Renal cortical epithelial cell (primary cell): ENCODE measurements at regions not wholly inside any gene's neighbourhood (a gene's known extent, or its start where the extent isn't known, plus 50 kb on each side); places are given as distances from the start of the nearest gene placed in this dataset.
"Not testable (repeated sequence)": the region's sequence is repeated elsewhere in the genome, so short reads cannot be mapped to it uniquely, and the experiment has no call there.

Experiments used
- DNase-seq: peaks from one replicate; pipeline ENCODE4 v3.0.0-alpha.2; 2011; ENCODE audit warnings: low read depth

- DNase-seq: not testable (repeated sequence)
Measured at GRCh38 chr3:32042867-32043266, 61.3 kb downstream of the ZNF860 start.

DNA sequence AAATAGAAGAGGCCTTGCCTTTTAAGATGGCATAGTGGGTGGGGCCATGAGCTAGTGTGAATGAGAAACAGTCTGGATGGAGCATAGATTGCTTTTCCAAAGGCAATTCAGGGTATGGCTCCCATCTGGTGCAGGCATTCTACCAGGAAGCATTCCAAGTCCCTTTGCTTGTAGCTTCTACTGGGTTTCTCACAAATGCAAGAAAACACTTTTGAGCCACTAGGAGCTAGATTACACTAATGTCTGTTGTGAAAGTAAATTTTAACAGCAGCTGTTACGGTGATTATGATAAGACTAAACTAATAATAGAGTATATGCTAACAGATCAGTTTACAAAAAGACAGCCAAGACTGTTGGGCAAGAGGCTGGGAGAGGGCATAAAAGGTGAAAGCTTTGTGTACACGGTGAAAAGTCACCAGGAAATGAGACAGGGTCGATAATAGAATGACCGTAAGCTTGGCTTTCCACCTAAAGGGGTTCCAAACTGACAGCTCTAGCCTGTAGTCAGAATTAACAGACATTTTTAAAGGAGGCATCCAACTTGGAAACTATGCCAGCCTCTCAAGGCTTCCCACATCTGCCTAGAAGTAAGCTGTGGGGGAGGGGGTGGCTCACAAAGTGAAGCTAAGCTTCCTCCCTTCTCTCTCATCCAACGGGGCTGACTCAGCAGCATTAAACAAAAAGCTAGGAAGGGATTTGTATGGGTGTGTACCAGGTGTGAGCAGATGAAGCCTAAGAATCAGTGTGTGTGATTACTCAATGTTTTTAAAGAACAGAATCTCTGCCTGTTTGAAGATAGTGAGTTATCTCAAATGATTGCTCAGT, 61.1 kb upstream of the GPD1L start:
- peak; percentile 36 for DNase-seq

DNA sequence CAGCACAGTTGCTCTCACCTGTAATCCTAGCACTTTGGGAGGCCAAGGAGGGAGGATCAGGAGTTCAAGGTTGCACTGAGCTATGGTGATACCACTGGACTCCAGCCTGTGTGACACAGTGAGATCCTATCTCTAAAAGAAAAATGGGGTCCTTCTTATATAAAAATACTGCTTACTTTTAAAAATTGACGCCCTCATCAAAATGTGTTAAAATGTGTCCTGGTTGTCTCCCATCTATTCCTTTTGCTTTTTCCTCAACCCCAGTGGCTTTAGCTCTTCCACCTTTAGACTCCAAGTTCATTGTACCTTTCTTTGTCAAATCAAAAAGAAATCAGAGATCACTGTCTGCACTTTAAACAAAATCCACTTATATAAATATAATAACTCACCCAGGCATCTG, 60.3 kb upstream of the GPD1L start:
- DNase-seq: no peak

- DNase-seq: no peak
Measured at GRCh38 chr3:32048487-32049182, 57.8 kb upstream of the GPD1L start.

DNA sequence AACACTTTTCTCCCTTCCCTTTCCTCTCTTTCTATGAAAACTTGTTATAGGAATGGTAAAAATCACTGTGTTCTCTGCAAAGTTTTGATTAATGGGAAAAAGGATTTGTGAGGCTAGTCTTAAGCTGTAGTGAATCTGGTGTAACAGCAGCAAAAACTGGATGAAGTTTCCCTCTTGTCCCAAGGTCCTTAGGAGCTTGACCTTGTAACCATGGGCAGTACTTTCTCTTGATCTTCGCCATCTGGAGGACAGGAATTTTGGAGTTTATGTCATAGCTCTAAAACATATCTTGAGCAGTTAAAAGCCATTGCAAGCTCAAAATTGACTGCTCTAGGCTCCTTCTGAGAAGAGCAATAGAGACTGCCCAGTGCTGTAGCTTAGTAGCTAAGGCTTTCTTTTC, 56.5 kb upstream of the GPD1L start:
- DNase-seq: no peak

- DNase-seq: not testable (repeated sequence)
Measured at GRCh38 chr3:32052230-32052629, 54.2 kb upstream of the GPD1L start.

GRCh38 chr3:32052851-32053250, 53.6 kb upstream of the GPD1L start:
- DNase-seq: not testable (repeated sequence)

DNA sequence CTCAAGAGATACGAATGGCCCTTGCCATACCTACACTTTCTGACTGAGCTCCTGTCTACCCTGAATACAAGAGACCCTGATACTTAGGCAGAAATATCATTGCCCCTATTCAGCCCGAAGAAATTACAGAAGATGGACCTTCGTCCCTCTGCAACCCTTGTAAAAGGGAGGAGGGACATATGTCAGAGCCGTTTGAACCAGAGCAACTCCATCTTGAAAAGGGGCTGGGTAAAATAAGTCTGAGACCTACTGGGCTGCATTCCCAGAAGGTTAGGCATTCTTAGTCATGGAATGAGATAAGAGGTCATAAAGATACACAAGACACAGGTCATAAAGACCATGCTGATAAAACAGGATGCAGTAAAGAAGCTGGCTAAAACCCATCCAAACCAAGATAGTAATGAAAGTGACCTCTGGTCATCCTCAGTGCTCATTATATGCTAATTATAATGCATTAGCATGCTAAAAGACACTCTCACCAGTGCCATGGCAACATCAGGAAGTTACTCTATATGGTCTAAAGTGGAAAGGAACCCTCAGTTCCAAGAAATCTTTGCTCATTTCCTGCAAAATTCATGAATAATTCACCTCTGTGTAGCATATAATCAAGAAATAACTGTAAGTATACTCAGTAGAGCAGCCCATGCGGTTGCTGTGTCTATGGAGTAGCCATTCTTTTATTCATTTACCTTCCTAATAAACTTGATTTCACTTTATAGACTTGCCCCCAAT, 49.7 kb upstream of the GPD1L start:
- no peak for DNase-seq
